ENCODE measurements at regions not wholly inside any gene's neighbourhood (a gene's known extent, or its start where the extent isn't known, plus 50 kb on each side); places are given as distances from the start of the nearest gene placed in this dataset.

GRCh38 chr1:81439046-81439823 is 361.5 kb upstream of the ADGRL2 start:
- no peak for DNase-seq (ENCODE audit: low spot score)
- Histone ChIP-seq H3K4me1 (ENCODE audit: insufficient read depth, low read length, poor library complexity, severe bottlenecking) (no peaks in the 10 kb centered on the region), H3K27ac (ENCODE audit: low read depth, low read length, poor library complexity, severe bottlenecking) (no peak overlapping the region), H3K36me3 (ENCODE audit: insufficient read depth, low read length, poor library complexity, severe bottlenecking) (no peaks in the 10 kb centered on the region), H3K27me3 (replicated peaks; ENCODE audit: insufficient read depth, low read depth, low read length, poor library complexity) (no peaks in the 10 kb centered on the region), H3K9me3 (ENCODE audit: low read depth, low read length, poor library complexity, severe bottlenecking) (no peaks in the 10 kb centered on the region), H3K4me3 (ENCODE audit: low read depth, low read length, poor library complexity, severe bottlenecking) (no peak overlapping the region)
- intact Hi-C loops (cut with micrococcal nuclease; ENCODE audit: unreplicated experiment), result no loop called here
- POLR2A ChIA-PET (ENCODE audit: low non-redundant PET), result no interaction called here
- CTCF ChIA-PET, result no interaction called here
- TF ChIP-seq CTCF (conservative IDR thresholded peaks at IDR 0.05; ENCODE audit: low read depth, low read length) (no peak), EZH2 (IDR thresholded peaks at IDR 0.05; ENCODE audit: borderline replicate concordance, low read depth, low read length, poor library complexity, severe bottlenecking) (no peak)
- BruUV-seq (replicated peaks), result no TSS peak

GRCh38 chr1:81437649-81438048 is 363.1 kb upstream of the ADGRL2 start:
- Histone ChIP-seq H3K27ac (ENCODE audit: low read depth, low read length, poor library complexity, severe bottlenecking) (no peak overlapping the region), H3K27me3 (replicated peaks; ENCODE audit: insufficient read depth, low read depth, low read length, poor library complexity) (no peaks in the 10 kb centered on the region), H3K4me1 (ENCODE audit: insufficient read depth, low read length, poor library complexity, severe bottlenecking) (no peaks in the 10 kb centered on the region), H3K9me3 (ENCODE audit: low read depth, low read length, poor library complexity, severe bottlenecking) (no peaks in the 10 kb centered on the region), H3K36me3 (ENCODE audit: insufficient read depth, low read length, poor library complexity, severe bottlenecking) (no peaks in the 10 kb centered on the region), H3K4me3 (ENCODE audit: low read depth, low read length, poor library complexity, severe bottlenecking) (no peak overlapping the region)
- DNase-seq (ENCODE audit: low spot score), result no peak
- no TSS peak for BruUV-seq (replicated peaks)
- intact Hi-C loops (cut with micrococcal nuclease; ENCODE audit: unreplicated experiment), result no loop called here
- CTCF ChIA-PET, result no interaction called here
- TF ChIP-seq EZH2 (IDR thresholded peaks at IDR 0.05; ENCODE audit: borderline replicate concordance, low read depth, low read length, poor library complexity, severe bottlenecking), result no peak
- TF ChIP-seq CTCF (conservative IDR thresholded peaks at IDR 0.05; ENCODE audit: low read depth, low read length), result no peak
- POLR2A ChIA-PET (ENCODE audit: low non-redundant PET), result no interaction called here

- ChIA-PET CTCF (no interaction called here), POLR2A (ENCODE audit: low non-redundant PET) (no interaction called here)
- no peak for DNase-seq (ENCODE audit: low spot score)
- intact Hi-C loops (cut with micrococcal nuclease; ENCODE audit: unreplicated experiment), result no loop called here
- no peaks in the 10 kb centered on the region for H3K27me3 ChIP-seq (replicated peaks; ENCODE audit: insufficient read depth, low read depth, low read length, poor library complexity)
- H3K4me1 ChIP-seq (ENCODE audit: insufficient read depth, low read length, poor library complexity, severe bottlenecking), result no peaks in the 10 kb centered on the region
- no peaks in the 10 kb centered on the region for H3K9me3 ChIP-seq (ENCODE audit: low read depth, low read length, poor library complexity, severe bottlenecking)
- no peak overlapping the region for H3K4me3 ChIP-seq (ENCODE audit: low read depth, low read length, poor library complexity, severe bottlenecking)
- H3K27ac ChIP-seq (ENCODE audit: low read depth, low read length, poor library complexity, severe bottlenecking), result no peak overlapping the region
- TF ChIP-seq EZH2 (IDR thresholded peaks at IDR 0.05; ENCODE audit: borderline replicate concordance, low read depth, low read length, poor library complexity, severe bottlenecking), result no peak
- TF ChIP-seq CTCF (conservative IDR thresholded peaks at IDR 0.05; ENCODE audit: low read depth, low read length), result no peak
- BruUV-seq (replicated peaks), result no TSS peak
- H3K36me3 ChIP-seq (ENCODE audit: insufficient read depth, low read length, poor library complexity, severe bottlenecking), result no peaks in the 10 kb centered on the region
Measured at GRCh38 chr1:81437213-81437612, 363.5 kb upstream of the ADGRL2 start.

Measured in A673 (cell line).